GM23248 (cell line): ENCODE measurements at regions not wholly inside any gene's neighbourhood (a gene's known extent, or its start where the extent isn't known, plus 50 kb on each side); places are given as distances from the start of the nearest gene placed in this dataset.
A peak's percentile ranks its signal among the peaks of the same experiment; 100 is the strongest.

ENCODE experiments used
- DNase-seq: peaks from one replicate; pipeline ENCODE4 v3.0.0-alpha.2; 2015
- H2AFZ ChIP-seq: fragments of 200-600 bp; sonication (generic); 2 replicates; pipeline ENCODE4 v1.6.1; 2016; ENCODE audit warnings: antibody characterized with exemption
- H3F3A ChIP-seq: fragments of 200-600 bp; sonication (generic); 2 replicates; pipeline ENCODE4 v1.6.1; 2016; ENCODE audit warnings: mild to moderate bottlenecking, antibody characterized with exemption, mixed run types; ENCODE audit not compliant: insufficient read depth
- H3K27ac ChIP-seq: fragments of 200-600 bp; sonication (generic); 2 replicates; pipeline ENCODE4 v1.5.1; 2016; ENCODE audit warnings: mild to moderate bottlenecking
- H3K27me3 ChIP-seq: fragments of 200-600 bp; sonication (generic); replicated peaks from 2 replicates; pipeline ENCODE4 v1.6.1; 2016; ENCODE audit warnings: mild to moderate bottlenecking; ENCODE audit not compliant: insufficient read depth
- H3K36me3 ChIP-seq: fragments of 200-600 bp; sonication (generic); 2 replicates; pipeline ENCODE4 v1.6.1; 2016; ENCODE audit warnings: low read depth, mild to moderate bottlenecking
- H3K4me1 ChIP-seq: fragments of 200-600 bp; sonication (generic); 2 replicates; pipeline ENCODE4 v1.6.1; 2016; ENCODE audit warnings: mild to moderate bottlenecking; ENCODE audit not compliant: insufficient read depth
- H3K4me2 ChIP-seq: fragments of 200-600 bp; sonication (generic); one replicate; pipeline ENCODE4 v1.6.1; 2016; ENCODE audit warnings: mild to moderate bottlenecking; ENCODE audit not compliant: unreplicated experiment
- H3K4me3 ChIP-seq: fragments of 200-600 bp; sonication (generic); 2 replicates; pipeline ENCODE4 v1.5.1; 2016; ENCODE audit warnings: mild to moderate bottlenecking
- H3K79me2 ChIP-seq: fragments of 200-600 bp; sonication (generic); 2 replicates; pipeline ENCODE4 v1.6.1; 2016; ENCODE audit warnings: mild to moderate bottlenecking; ENCODE audit not compliant: insufficient read depth
- H3K9ac ChIP-seq: fragments of 200-600 bp; sonication (generic); 2 replicates; pipeline ENCODE4 v1.6.1; 2016; ENCODE audit warnings: mild to moderate bottlenecking
- H3K9me2 ChIP-seq: fragments of 200-600 bp; sonication (generic); 2 replicates; pipeline ENCODE4 v1.6.1; 2016; ENCODE audit warnings: mixed run types, mild to moderate bottlenecking, moderate library complexity; ENCODE audit not compliant: insufficient read depth
- H3K9me3 ChIP-seq: fragments of 200-600 bp; sonication (generic); one replicate; pipeline ENCODE4 v1.6.1; 2017; ENCODE audit warnings: low read depth
- H4K20me1 ChIP-seq: fragments of 200-600 bp; sonication (generic); 2 replicates; pipeline ENCODE4 v1.6.0; 2016; ENCODE audit not compliant: insufficient read depth
- EZH2 ChIP-seq: fragments of 200-600 bp; sonication (generic); IDR thresholded peaks from 2 replicates; pipeline ENCODE4 v1.6.1; 2018; ENCODE audit warnings: antibody characterized with exemption, mild to moderate bottlenecking; ENCODE audit not compliant: insufficient read depth, poor library complexity, severe bottlenecking
- EZH2phosphoT487 ChIP-seq: fragments of 200-600 bp; sonication (generic); IDR thresholded peaks from 2 replicates; pipeline ENCODE4 v1.6.1; 2018; ENCODE audit warnings: antibody characterized with exemption, moderate library complexity, mild to moderate bottlenecking, low read depth; ENCODE audit not compliant: insufficient read depth
- WGBS, 2 experiments: methylation state at CpG; one replicate each; pipeline ENCODE4 v1.1.6; 2015 to 2017; ENCODE audit warnings: low lambda C conversion rate in 2 of 2, low coverage in 1 of 2; ENCODE audit errors: missing lambda C conversion rate in 2 of 2; 5-methylcytosine and 5-hydroxymethylcytosine counted together
- in situ Hi-C: fragments of 300-500 bp; cut with MboI; formaldehyde crosslinking; loops from 2 replicates; pipeline ENCODE4 v1.15.0; 2020

- Histone ChIP-seq H3K9ac (no peak overlapping the region), H3K79me2 (no peaks in the 10 kb centered on the region), H3K27me3 (peaks cover 1% of the 10 kb centered on the region; the same call in 1 of the 2 replicates), H3K36me3 (no peaks in the 10 kb centered on the region), H3K27ac (no peak overlapping the region), H3K9me3 (no peaks in the 10 kb centered on the region), H3K9me2 (no peaks in the 10 kb centered on the region), H4K20me1 (no peaks in the 10 kb centered on the region), H3F3A (no peaks in the 10 kb centered on the region), H3K4me3 (no peak overlapping the region), H3K4me2 (no peak overlapping the region), H3K4me1 (peaks cover 9% of the 10 kb centered on the region), H2AFZ (peak overlapping the region; percentile 63)
- TF ChIP-seq EZH2phosphoT487 (no peak), EZH2 (no peak)
- peak; percentile 48 for DNase-seq
- in situ Hi-C loops: no loop called here
- 27 to 30% methylated on average over 7 of the region's 7 CpGs for WGBS, 2 experiments
Measured at GRCh38 chr2:11071211-11071610, 84.1 kb upstream of the SLC66A3 start.

GRCh38 chr2:11071939-11072338 is 83.3 kb upstream of the SLC66A3 start:
- Histone ChIP-seq H3K9ac (no peak overlapping the region), H3K9me2 (no peaks in the 10 kb centered on the region), H3K27me3 (no peaks in the 10 kb centered on the region), H3K79me2 (no peaks in the 10 kb centered on the region), H3K36me3 (no peaks in the 10 kb centered on the region), H2AFZ (peak overlapping the region; percentile 72; the same call in 1 of the 2 replicates), H3F3A (no peaks in the 10 kb centered on the region), H3K4me3 (no peak overlapping the region), H4K20me1 (no peaks in the 10 kb centered on the region), H3K4me2 (no peak overlapping the region), H3K27ac (no peak overlapping the region), H3K4me1 (peaks cover 9% of the 10 kb centered on the region), H3K9me3 (no peaks in the 10 kb centered on the region)
- in situ Hi-C loops: no loop called here
- no peak for DNase-seq
- TF ChIP-seq EZH2phosphoT487 (no peak), EZH2 (no peak)
- WGBS, 2 experiments: 94 to 96% methylated on average over 2 of the region's 2 CpGs

GRCh38 chr2:11072550-11072949 is 82.7 kb upstream of the SLC66A3 start:
- TF ChIP-seq EZH2: no peak
- no peak for TF ChIP-seq EZH2phosphoT487
- H2AFZ ChIP-seq: peak overlapping the region; percentile 72
- H3K4me1 ChIP-seq: peaks cover 9% of the 10 kb centered on the region
- no peaks in the 10 kb centered on the region for H3K27me3 ChIP-seq
- no peaks in the 10 kb centered on the region for H3K9me3 ChIP-seq
- H4K20me1 ChIP-seq: no peaks in the 10 kb centered on the region
- in situ Hi-C loops: no loop called here
- H3K36me3 ChIP-seq: no peaks in the 10 kb centered on the region
- H3F3A ChIP-seq: no peaks in the 10 kb centered on the region
- no peaks in the 10 kb centered on the region for H3K79me2 ChIP-seq
- no peak overlapping the region for H3K4me3 ChIP-seq
- H3K27ac ChIP-seq: no peak overlapping the region
- H3K4me2 ChIP-seq: no peak overlapping the region
- H3K9ac ChIP-seq: no peak overlapping the region
- 41 to 44% methylated on average over 6 of the region's 6 CpGs for WGBS, 2 experiments
- DNase-seq: no peak
- no peaks in the 10 kb centered on the region for H3K9me2 ChIP-seq

- H3K9me3 ChIP-seq: no peaks in the 10 kb centered on the region
- peak; percentile 48 for DNase-seq
- peak overlapping the region; percentile 72 for H2AFZ ChIP-seq
- H3K9ac ChIP-seq: no peak overlapping the region
- H3F3A ChIP-seq: no peaks in the 10 kb centered on the region
- no peak for TF ChIP-seq EZH2
- no peak for TF ChIP-seq EZH2phosphoT487
- H3K4me1 ChIP-seq: peaks cover 9% of the 10 kb centered on the region
- H3K27me3 ChIP-seq: no peaks in the 10 kb centered on the region
- in situ Hi-C loops: no loop called here
- H4K20me1 ChIP-seq: no peaks in the 10 kb centered on the region
- H3K4me2 ChIP-seq: peak overlapping the region; percentile 22
- H3K79me2 ChIP-seq: no peaks in the 10 kb centered on the region
- no peaks in the 10 kb centered on the region for H3K36me3 ChIP-seq
- H3K4me3 ChIP-seq: no peak overlapping the region
- WGBS, 2 experiments: 9 to 17% methylated on average over 10 of the region's 10 CpGs
- H3K9me2 ChIP-seq: no peaks in the 10 kb centered on the region
- H3K27ac ChIP-seq: no peak overlapping the region
Measured at GRCh38 chr2:11073251-11073650, 82.0 kb upstream of the SLC66A3 start.

GRCh38 chr2:11073776-11074175 is 81.5 kb upstream of the SLC66A3 start:
- H3K79me2 ChIP-seq: no peaks in the 10 kb centered on the region
- peaks cover 9% of the 10 kb centered on the region for H3K4me1 ChIP-seq
- no peak overlapping the region for H3K27ac ChIP-seq
- H3F3A ChIP-seq: no peaks in the 10 kb centered on the region
- DNase-seq: peak; percentile 54
- no peaks in the 10 kb centered on the region for H3K27me3 ChIP-seq
- TF ChIP-seq EZH2 (no peak), EZH2phosphoT487 (no peak)
- peak overlapping the region; percentile 22 for H3K4me2 ChIP-seq
- no peaks in the 10 kb centered on the region for H4K20me1 ChIP-seq
- in situ Hi-C loops: no loop called here
- no peak overlapping the region for H3K9ac ChIP-seq
- H3K36me3 ChIP-seq: no peaks in the 10 kb centered on the region
- 62 to 65% methylated on average over 7 of the region's 7 CpGs for WGBS, 2 experiments
- H3K4me3 ChIP-seq: no peak overlapping the region
- H3K9me3 ChIP-seq: no peaks in the 10 kb centered on the region
- H2AFZ ChIP-seq: peak overlapping the region; percentile 72
- H3K9me2 ChIP-seq: no peaks in the 10 kb centered on the region
